ENCODE measurements at regions not wholly inside any gene's neighbourhood (a gene's known extent, or its start where the extent isn't known, plus 50 kb on each side); places are given as distances from the start of the nearest gene placed in this dataset.

DNA sequence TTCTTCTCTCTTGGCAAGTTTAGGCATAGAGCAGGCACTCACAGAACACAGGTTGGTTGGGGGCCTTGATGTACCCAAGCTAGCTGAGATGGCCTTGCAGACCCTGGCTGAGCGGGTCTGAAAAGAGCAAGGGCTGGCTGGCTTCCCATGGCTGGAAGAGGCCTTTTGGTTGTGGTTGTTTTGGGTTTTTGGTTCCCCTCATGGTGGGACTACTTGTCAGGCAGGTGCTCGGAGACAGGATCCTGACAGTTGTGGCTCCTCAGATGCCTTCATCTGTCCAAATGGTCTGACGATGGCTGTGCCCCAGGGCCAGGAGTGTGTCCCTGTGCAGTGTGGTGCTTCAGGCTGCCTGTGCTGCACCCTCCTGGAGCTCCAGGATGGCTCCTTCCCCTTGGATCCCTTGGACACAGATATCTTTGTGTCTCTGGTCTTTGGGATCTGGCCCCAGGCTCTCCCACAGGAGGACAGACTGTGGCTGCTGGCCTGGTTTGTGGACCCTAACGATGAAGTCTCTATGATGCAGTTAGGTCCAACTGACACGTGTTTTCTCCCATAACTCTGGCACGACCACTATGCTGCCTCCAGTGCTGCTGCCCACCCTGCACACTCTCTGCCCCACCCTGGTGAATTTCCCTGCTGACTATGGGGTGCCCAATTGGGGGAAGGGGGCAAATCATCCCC, 321.5 kb upstream of the ZNF32 start (continued):
- TF ChIP-seq, protein P1, sequence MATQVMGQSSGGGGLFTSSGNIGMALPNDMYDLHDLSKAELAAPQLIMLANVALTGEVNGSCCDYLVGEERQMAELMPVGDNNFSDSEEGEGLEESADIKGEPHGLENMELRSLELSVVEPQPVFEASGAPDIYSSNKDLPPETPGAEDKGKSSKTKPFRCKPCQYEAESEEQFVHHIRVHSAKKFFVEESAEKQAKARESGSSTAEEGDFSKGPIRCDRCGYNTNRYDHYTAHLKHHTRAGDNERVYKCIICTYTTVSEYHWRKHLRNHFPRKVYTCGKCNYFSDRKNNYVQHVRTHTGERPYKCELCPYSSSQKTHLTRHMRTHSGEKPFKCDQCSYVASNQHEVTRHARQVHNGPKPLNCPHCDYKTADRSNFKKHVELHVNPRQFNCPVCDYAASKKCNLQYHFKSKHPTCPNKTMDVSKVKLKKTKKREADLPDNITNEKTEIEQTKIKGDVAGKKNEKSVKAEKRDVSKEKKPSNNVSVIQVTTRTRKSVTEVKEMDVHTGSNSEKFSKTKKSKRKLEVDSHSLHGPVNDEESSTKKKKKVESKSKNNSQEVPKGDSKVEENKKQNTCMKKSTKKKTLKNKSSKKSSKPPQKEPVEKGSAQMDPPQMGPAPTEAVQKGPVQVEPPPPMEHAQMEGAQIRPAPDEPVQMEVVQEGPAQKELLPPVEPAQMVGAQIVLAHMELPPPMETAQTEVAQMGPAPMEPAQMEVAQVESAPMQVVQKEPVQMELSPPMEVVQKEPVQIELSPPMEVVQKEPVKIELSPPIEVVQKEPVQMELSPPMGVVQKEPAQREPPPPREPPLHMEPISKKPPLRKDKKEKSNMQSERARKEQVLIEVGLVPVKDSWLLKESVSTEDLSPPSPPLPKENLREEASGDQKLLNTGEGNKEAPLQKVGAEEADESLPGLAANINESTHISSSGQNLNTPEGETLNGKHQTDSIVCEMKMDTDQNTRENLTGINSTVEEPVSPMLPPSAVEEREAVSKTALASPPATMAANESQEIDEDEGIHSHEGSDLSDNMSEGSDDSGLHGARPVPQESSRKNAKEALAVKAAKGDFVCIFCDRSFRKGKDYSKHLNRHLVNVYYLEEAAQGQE (IDR thresholded peaks at IDR 0.05), result no peak
- TF ChIP-seq JUND (IDR thresholded peaks at IDR 0.05) (no peak), FOXA1 (IDR thresholded peaks at IDR 0.05) (no peak)

DNA sequence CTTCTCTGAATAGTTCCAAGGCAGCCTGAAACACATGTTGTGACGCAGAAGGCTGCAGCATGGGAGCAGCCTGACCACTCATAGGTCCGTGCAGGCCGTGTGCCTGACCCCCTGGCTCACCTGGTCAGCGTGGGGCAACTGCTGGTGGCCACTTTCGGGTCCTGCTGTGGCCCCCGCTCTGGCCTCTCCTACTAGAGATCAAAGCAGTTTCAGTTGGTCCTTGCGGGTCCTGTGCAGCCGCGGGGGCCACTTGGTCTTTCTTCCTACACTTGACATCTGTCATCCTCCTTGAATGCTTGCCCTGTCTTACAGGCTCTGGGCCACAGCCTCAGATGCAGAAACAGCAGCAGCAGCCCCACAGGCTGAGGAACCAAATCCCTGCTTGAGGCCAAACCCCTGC, 320.8 kb upstream of the ZNF32 start:
- Histone ChIP-seq H3K4me3 (ENCODE audit: low read depth in 1 of 3, low read length in 3 of 3) (no peak overlapping the region), H3K27ac (ENCODE audit: low read depth in 1 of 2, low read length in 2 of 2) (no peak overlapping the region), H3K9me3 (ENCODE audit: control insufficient read depth in 4 of 4, low read length in 3 of 4) (no peaks in the 10 kb centered on the region), H3K27me3 (ENCODE audit: control insufficient read depth in 4 of 4, insufficient read depth in 4 of 4, low read length in 3 of 4) (no peaks in the 10 kb centered on the region), H3K4me1 (ENCODE audit: control insufficient read depth in 4 of 4, insufficient read depth in 4 of 4, low read length in 3 of 4) (no peaks in the 10 kb centered on the region), H3K9ac (ENCODE audit: low read depth in 1 of 2, low read length in 2 of 2) (no peak overlapping the region), H3K36me3 (ENCODE audit: control insufficient read depth in 4 of 4, insufficient read depth in 3 of 4, low read depth in 1 of 4, low read length in 3 of 4) (no peaks in the 10 kb centered on the region)
- no peak for DNase-seq (ENCODE audit: low spot score)
- WGBS, result 90% methylated on average over 9 of the region's 9 CpGs
- TF ChIP-seq, protein P2, sequence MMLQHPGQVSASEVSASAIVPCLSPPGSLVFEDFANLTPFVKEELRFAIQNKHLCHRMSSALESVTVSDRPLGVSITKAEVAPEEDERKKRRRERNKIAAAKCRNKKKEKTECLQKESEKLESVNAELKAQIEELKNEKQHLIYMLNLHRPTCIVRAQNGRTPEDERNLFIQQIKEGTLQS (IDR thresholded peaks at IDR 0.05), result no peak
- TF ChIP-seq NR2F2 (IDR thresholded peaks at IDR 0.05) (no peak), JUND (IDR thresholded peaks at IDR 0.05) (no peak), SP1 (IDR thresholded peaks at IDR 0.05) (no peak), FOXA2 (IDR thresholded peaks at IDR 0.05) (no peak), GABPA (IDR thresholded peaks at IDR 0.05 in 1 of 2, conservative IDR thresholded peaks at IDR 0.05 in 1 of 2) (no peak), RXRA (IDR thresholded peaks at IDR 0.05) (no peak)
- TF ChIP-seq, protein P3, sequence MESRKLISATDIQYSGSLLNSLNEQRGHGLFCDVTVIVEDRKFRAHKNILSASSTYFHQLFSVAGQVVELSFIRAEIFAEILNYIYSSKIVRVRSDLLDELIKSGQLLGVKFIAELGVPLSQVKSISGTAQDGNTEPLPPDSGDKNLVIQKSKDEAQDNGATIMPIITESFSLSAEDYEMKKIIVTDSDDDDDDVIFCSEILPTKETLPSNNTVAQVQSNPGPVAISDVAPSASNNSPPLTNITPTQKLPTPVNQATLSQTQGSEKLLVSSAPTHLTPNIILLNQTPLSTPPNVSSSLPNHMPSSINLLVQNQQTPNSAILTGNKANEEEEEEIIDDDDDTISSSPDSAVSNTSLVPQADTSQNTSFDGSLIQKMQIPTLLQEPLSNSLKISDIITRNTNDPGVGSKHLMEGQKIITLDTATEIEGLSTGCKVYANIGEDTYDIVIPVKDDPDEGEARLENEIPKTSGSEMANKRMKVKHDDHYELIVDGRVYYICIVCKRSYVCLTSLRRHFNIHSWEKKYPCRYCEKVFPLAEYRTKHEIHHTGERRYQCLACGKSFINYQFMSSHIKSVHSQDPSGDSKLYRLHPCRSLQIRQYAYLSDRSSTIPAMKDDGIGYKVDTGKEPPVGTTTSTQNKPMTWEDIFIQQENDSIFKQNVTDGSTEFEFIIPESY (IDR thresholded peaks at IDR 0.05), result no peak
- TF ChIP-seq, protein P4, sequence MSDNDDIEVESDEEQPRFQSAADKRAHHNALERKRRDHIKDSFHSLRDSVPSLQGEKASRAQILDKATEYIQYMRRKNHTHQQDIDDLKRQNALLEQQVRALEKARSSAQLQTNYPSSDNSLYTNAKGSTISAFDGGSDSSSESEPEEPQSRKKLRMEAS (IDR thresholded peaks at IDR 0.05), result no peak

DNA sequence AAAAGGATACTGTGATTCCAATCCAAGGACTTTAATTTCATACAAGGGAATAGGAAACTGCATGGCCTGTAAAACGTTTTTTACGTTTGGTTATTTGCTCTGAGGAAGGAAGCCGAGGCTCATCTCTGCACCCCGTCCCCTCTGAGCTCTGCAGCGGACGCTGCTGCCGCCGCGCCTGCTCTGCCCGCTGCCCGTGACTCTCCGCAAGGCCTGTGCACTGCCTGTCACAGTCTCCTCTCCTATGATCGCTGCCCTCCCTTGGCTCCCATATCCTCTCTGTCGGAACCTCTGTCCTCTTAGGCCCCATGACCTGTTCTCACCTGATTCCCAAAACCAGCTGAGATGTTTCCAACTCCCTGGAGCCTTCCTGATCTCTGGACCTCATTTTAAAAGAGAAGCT, 320.3 kb upstream of the ZNF32 start:
- no peaks in the 10 kb centered on the region for H3K4me1 ChIP-seq (ENCODE audit: control insufficient read depth in 4 of 4, insufficient read depth in 4 of 4, low read length in 3 of 4)
- no peaks in the 10 kb centered on the region for H3K27me3 ChIP-seq (ENCODE audit: control insufficient read depth in 4 of 4, insufficient read depth in 4 of 4, low read length in 3 of 4)
- TF ChIP-seq GABPA (IDR thresholded peaks at IDR 0.05 in 1 of 2, conservative IDR thresholded peaks at IDR 0.05 in 1 of 2) (no peak), RXRA (IDR thresholded peaks at IDR 0.05) (no peak), JUND (IDR thresholded peaks at IDR 0.05) (no peak), EGR1 (IDR thresholded peaks at IDR 0.05; ENCODE audit: low read depth in 2 of 2) (no peak)
- H3K4me3 ChIP-seq (ENCODE audit: low read depth in 1 of 3, low read length in 3 of 3), result no peak overlapping the region
- no peak overlapping the region for H3K9ac ChIP-seq (ENCODE audit: low read depth in 1 of 2, low read length in 2 of 2)
- no peak for DNase-seq (ENCODE audit: low spot score)
- H3K9me3 ChIP-seq (ENCODE audit: control insufficient read depth in 4 of 4, low read length in 3 of 4), result no peaks in the 10 kb centered on the region
- 81% methylated on average over 14 of the region's 14 CpGs for WGBS
- H3K36me3 ChIP-seq (ENCODE audit: control insufficient read depth in 4 of 4, insufficient read depth in 3 of 4, low read depth in 1 of 4, low read length in 3 of 4), result no peaks in the 10 kb centered on the region
- no peak overlapping the region for H3K27ac ChIP-seq (ENCODE audit: low read depth in 1 of 2, low read length in 2 of 2)

Data from liver (tissue), 7 donors.